PC-9 (cell line): ENCODE measurements at regions not wholly inside any gene's neighbourhood (a gene's known extent, or its start where the extent isn't known, plus 50 kb on each side); places are given as distances from the start of the nearest gene placed in this dataset.

Experiments used
- BruUV-seq: library from RNA; stranded (reverse); fragments of 400-500 nt; replicated peaks from 2 replicates; lab custom pipeline; 2021; lab: Mats Ljungman, UMichigan
- CTCF ChIA-PET: fragments of 300-600 bp; sonication (Branson Sonifier 250); formaldehyde crosslinking; loops from one replicate; lab custom pipeline; 2022; ENCODE audit warnings: antibody characterized with exemption; lab: Charles Lee
- POLR2A ChIA-PET: fragments of 300-600 bp; sonication (Branson Sonifier 250); formaldehyde crosslinking; loops from one replicate; lab custom pipeline; 2022; ENCODE audit warnings: antibody characterized with exemption; ENCODE audit not compliant: unreplicated experiment; lab: Charles Lee
- DNase-seq, 2 experiments: peaks; one replicate each; pipeline versions ENCODE4 v3.0.0 to v3.0.0-alpha.2; 2015 to 2022; ENCODE audit warnings: mixed read lengths in 1 of 2
- H2AFZ ChIP-seq: fragments of 200-600 bp; sonication (generic); 2 replicates; pipeline ENCODE4 v1.8.1; 2017; ENCODE audit warnings: antibody characterized with exemption
- H3F3A ChIP-seq: fragments of 200-600 bp; sonication (generic); 2 replicates; pipeline ENCODE4 v1.8.1; 2017; ENCODE audit warnings: antibody characterized with exemption, mild to moderate bottlenecking, low read depth; ENCODE audit not compliant: insufficient read depth
- H3K27ac ChIP-seq: fragments of 200-600 bp; sonication (generic); 2 replicates; pipeline ENCODE4 v1.6.1; 2016; ENCODE audit warnings: mixed run types
- H3K27me3 ChIP-seq: fragments of 200-600 bp; sonication (generic); 2 replicates; pipeline ENCODE4 v1.6.1; 2016; ENCODE audit warnings: low read depth, mixed run types; ENCODE audit not compliant: insufficient read depth
- H3K36me3 ChIP-seq: fragments of 200-600 bp; sonication (generic); 2 replicates; pipeline ENCODE4 v1.6.1; 2016; ENCODE audit warnings: low read depth, mixed run types
- H3K4me1 ChIP-seq: fragments of 200-600 bp; sonication (generic); replicated peaks from 2 replicates; pipeline ENCODE4 v1.6.1; 2016; ENCODE audit warnings: mixed run types; ENCODE audit not compliant: insufficient read depth
- H3K4me2 ChIP-seq: fragments of 200-600 bp; sonication (generic); 2 replicates; pipeline ENCODE4 v1.6.1; 2017; ENCODE audit warnings: mixed run types
- H3K4me3 ChIP-seq: fragments of 200-600 bp; sonication (generic); 2 replicates; pipeline ENCODE4 v1.6.1; 2016; ENCODE audit warnings: mixed run types
- H3K79me2 ChIP-seq: fragments of 200-600 bp; sonication (generic); 2 replicates; pipeline ENCODE4 v1.6.1; 2017; ENCODE audit warnings: low read depth, mixed run types
- H3K9me2 ChIP-seq: fragments of 200-600 bp; sonication (generic); 2 replicates; pipeline ENCODE4 v1.8.1; 2017; ENCODE audit warnings: mild to moderate bottlenecking; ENCODE audit not compliant: insufficient read depth
- H3K9me3 ChIP-seq: fragments of 200-600 bp; sonication (generic); 2 replicates; pipeline ENCODE4 v1.8.1; 2016; ENCODE audit warnings: low read depth; ENCODE audit not compliant: insufficient read depth
- H4K20me1 ChIP-seq: fragments of 200-600 bp; sonication (generic); 2 replicates; pipeline ENCODE4 v1.8.1; 2017; ENCODE audit not compliant: insufficient read depth
- EZH2 ChIP-seq: fragments of 200-600 bp; sonication (generic); IDR thresholded peaks from 2 replicates; pipeline ENCODE4 v1.8.0; 2017; ENCODE audit warnings: antibody characterized with exemption, low read depth
- intact Hi-C: fragments of 100-400 bp; cut with micrococcal nuclease; formaldehyde crosslinking; loops from one replicate; pipeline ENCODE4 v1.10.0; 2022; ENCODE audit not compliant: unreplicated experiment
- TF ChIP-seq, protein P1 (sequence below): fragments of 200-600 bp; sonication (generic); conservative IDR thresholded peaks from 2 replicates; pipeline ENCODE4 v1.6.1; 2017; ENCODE audit warnings: mixed run types, antibody characterized with exemption, mild to moderate bottlenecking, moderate library complexity

DNA sequence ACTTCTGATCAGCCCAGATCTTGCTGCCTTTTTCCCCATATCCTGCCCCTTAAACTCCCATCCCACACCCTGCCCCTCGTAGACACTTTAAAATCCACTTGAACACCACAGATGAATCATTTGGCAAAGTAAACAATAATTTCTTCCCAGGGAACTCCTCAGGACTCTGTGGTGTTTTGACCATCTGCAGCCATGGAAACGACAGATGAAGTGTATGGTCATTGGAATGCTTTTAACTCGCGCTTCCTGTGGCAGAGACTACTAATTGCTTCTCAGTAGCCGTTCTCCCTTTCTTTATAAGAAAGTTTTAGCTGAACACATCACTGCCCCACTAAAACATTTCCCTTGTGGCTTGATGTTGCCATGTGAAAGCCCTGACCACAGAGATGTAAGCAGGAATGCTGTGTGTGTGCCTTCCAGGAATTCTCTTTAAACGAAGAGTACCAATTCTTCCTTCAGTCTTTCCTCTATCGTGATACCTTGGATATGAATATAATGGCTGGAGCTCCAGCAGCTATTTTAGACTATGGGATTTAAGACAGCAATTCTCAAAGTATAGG is 92.7 kb upstream of the PARD3B start:
- H3K79me2 ChIP-seq: no peaks in the 10 kb centered on the region
- H3K36me3 ChIP-seq: no peaks in the 10 kb centered on the region
- H3F3A ChIP-seq: peaks cover 5% of the 10 kb centered on the region; the same call in 1 of the 2 replicates
- peak overlapping the region; percentile 36; the same call in 1 of the 2 replicates for H3K27ac ChIP-seq
- intact Hi-C loops: loop anchor here (5.0 kb wide), 1 partner anchor 95 kb away; the partner anchor contains the start of gene PARD3B
- no peak for TF ChIP-seq EZH2
- TF ChIP-seq, protein P1, sequence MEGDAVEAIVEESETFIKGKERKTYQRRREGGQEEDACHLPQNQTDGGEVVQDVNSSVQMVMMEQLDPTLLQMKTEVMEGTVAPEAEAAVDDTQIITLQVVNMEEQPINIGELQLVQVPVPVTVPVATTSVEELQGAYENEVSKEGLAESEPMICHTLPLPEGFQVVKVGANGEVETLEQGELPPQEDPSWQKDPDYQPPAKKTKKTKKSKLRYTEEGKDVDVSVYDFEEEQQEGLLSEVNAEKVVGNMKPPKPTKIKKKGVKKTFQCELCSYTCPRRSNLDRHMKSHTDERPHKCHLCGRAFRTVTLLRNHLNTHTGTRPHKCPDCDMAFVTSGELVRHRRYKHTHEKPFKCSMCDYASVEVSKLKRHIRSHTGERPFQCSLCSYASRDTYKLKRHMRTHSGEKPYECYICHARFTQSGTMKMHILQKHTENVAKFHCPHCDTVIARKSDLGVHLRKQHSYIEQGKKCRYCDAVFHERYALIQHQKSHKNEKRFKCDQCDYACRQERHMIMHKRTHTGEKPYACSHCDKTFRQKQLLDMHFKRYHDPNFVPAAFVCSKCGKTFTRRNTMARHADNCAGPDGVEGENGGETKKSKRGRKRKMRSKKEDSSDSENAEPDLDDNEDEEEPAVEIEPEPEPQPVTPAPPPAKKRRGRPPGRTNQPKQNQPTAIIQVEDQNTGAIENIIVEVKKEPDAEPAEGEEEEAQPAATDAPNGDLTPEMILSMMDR: no peak
- H4K20me1 ChIP-seq: no peaks in the 10 kb centered on the region
- peak overlapping the region; percentile 50 for H3K4me2 ChIP-seq
- no peak overlapping the region for H3K4me3 ChIP-seq
- no peaks in the 10 kb centered on the region for H3K27me3 ChIP-seq
- H3K9me2 ChIP-seq: no peaks in the 10 kb centered on the region
- POLR2A ChIA-PET: no interaction called here
- H3K4me1 ChIP-seq: peaks cover 15% of the 10 kb centered on the region
- no peaks in the 10 kb centered on the region for H3K9me3 ChIP-seq
- CTCF ChIA-PET: no interaction called here
- no peak overlapping the region for H2AFZ ChIP-seq
- BruUV-seq: no TSS peak
- DNase-seq: peak; percentile 60 to 95

DNA sequence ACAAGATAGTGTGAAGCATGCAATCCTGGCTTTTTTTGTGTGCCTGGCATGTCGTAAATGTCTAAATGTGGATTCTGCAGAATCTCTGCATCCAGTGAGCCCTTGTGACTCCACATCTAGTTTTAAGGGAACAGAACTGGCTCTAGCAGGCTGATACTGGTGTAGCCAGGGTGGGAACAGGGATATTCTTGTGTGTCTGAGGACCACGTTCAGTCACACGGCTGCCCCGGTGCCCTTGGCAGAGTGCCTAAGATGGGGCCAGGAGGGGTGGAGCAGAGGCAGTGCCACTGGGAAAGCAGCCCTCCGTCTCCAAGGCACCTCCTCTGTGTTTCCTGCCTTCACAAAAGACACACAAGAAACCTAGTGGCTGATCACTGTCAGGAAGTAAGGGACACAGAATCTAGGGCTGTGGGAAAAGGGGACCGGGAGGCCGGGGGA is 91.5 kb upstream of the PARD3B start:
- CTCF ChIA-PET: no interaction called here
- no peak for DNase-seq
- no TSS peak for BruUV-seq
- peaks cover 15% of the 10 kb centered on the region for H3K4me1 ChIP-seq
- TF ChIP-seq EZH2: no peak
- TF ChIP-seq, protein P1: no peak
- no peaks in the 10 kb centered on the region for H3K36me3 ChIP-seq
- H3K79me2 ChIP-seq: no peaks in the 10 kb centered on the region
- no peaks in the 10 kb centered on the region for H3K9me3 ChIP-seq
- POLR2A ChIA-PET: no interaction called here
- intact Hi-C loops: loop anchor here (5.0 kb wide), 1 partner anchor 94 kb away; the partner anchor contains the start of gene PARD3B
- peaks cover 5% of the 10 kb centered on the region; the same call in 1 of the 2 replicates for H3F3A ChIP-seq
- no peaks in the 10 kb centered on the region for H3K9me2 ChIP-seq
- H2AFZ ChIP-seq: no peak overlapping the region
- H3K4me2 ChIP-seq: no peak overlapping the region
- no peak overlapping the region for H3K4me3 ChIP-seq
- H3K27ac ChIP-seq: no peak overlapping the region
- H3K27me3 ChIP-seq: no peaks in the 10 kb centered on the region
- no peaks in the 10 kb centered on the region for H4K20me1 ChIP-seq

DNA sequence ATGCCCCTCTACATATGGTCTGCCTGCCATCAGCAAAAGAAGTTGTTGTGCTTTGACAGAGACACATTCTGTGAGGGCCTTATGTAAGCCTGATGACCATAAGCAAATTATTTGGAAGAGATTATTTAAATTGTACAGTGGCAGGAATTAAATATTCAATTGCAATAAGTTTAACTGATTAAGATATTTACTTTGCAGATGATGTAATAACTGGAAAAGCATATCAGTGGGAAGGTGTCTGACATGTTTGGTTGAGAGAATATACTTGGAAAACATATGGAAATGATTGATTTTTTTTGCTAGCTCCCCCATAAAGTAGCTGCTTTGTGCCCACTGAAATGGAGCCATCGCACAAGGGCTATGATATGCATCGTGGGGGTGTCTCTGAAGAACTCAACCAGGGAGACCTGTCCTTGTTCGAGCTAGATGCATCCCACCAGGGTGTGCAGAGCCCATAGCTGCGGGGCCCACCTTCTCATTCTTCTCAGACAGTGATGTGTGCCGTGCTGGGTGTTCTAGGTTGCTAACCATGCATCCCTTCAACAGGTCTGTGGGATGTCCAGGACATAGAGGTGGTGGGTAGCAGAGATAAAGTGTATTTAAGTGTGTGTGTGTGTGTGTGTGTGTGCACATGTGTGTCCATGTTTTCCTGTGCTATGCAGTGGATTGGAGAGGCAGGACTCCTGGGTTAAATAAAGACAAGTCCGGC is 90.4 kb upstream of the PARD3B start:
- CTCF ChIA-PET: no interaction called here

More for the DNA sequence above, 90.4 kb upstream of the PARD3B start:
- H4K20me1 ChIP-seq: no peaks in the 10 kb centered on the region
- intact Hi-C loops: loop anchor here (5.0 kb wide), 1 partner anchor 92 kb away; the partner anchor contains the start of gene PARD3B
- no peak overlapping the region for H3K27ac ChIP-seq
- H3K9me2 ChIP-seq: no peaks in the 10 kb centered on the region
- no peaks in the 10 kb centered on the region for H3K36me3 ChIP-seq
- H3K4me3 ChIP-seq: no peak overlapping the region
- peaks cover 5% of the 10 kb centered on the region; the same call in 1 of the 2 replicates for H3F3A ChIP-seq
- BruUV-seq: no TSS peak
- no peaks in the 10 kb centered on the region for H3K9me3 ChIP-seq
- H3K4me1 ChIP-seq: peaks cover 15% of the 10 kb centered on the region
- no peak for TF ChIP-seq EZH2
- TF ChIP-seq, protein P1: no peak
- H3K27me3 ChIP-seq: no peaks in the 10 kb centered on the region
- no peak overlapping the region for H3K4me2 ChIP-seq
- H2AFZ ChIP-seq: no peak overlapping the region
- no peak for DNase-seq
- POLR2A ChIA-PET: no interaction called here
- no peaks in the 10 kb centered on the region for H3K79me2 ChIP-seq
